Neutrophil (primary cell): ENCODE measurements at regions not wholly inside any gene's neighbourhood (a gene's known extent, or its start where the extent isn't known, plus 50 kb on each side); places are given as distances from the start of the nearest gene placed in this dataset.

Source experiments
- H3K27ac ChIP-seq: fragments of 200-600 bp; sonication (generic); 2 replicates; pipeline ENCODE4 v1.5.1; 2016; ENCODE audit warnings: mild to moderate bottlenecking, moderate library complexity
- H3K27me3 ChIP-seq: fragments of 200-600 bp; sonication (generic); 2 replicates; pipeline ENCODE4 v1.6.0; 2016; ENCODE audit warnings: mild to moderate bottlenecking
- H3K36me3 ChIP-seq: fragments of 200-600 bp; sonication (generic); 2 replicates; pipeline ENCODE4 v1.5.1; 2017
- H3K4me1 ChIP-seq, 2 experiments: fragments of 200-600 bp in 1 of 2; sonication (generic) in 1 of 2; 1 replicate in 1 of 2; 2 replicates in 1 of 2; pipeline versions ENCODE4 v1.5.1 to v1.6.1; 2013 to 2016; ENCODE audit warnings: low read depth in 1 of 2, low read length in 1 of 2, mild to moderate bottlenecking in 1 of 2, moderate library complexity in 1 of 2; ENCODE audit not compliant: control insufficient read depth in 1 of 2, insufficient read depth in 1 of 2
- H3K4me3 ChIP-seq, 2 experiments: fragments of 200-600 bp in 1 of 2; sonication (generic) in 1 of 2; 1 replicate in 1 of 2; 2 replicates in 1 of 2; pipeline ENCODE4 v1.5.1; 2013 to 2016; ENCODE audit warnings: low read depth in 1 of 2, low read length in 1 of 2, mild to moderate bottlenecking in 1 of 2, moderate library complexity in 1 of 2
- H3K9me3 ChIP-seq: fragments of 200-600 bp; sonication (generic); 2 replicates; pipeline ENCODE4 v1.5.1; 2016
- CTCF ChIP-seq: fragments of 200-600 bp; sonication (generic); IDR thresholded peaks from 2 replicates; pipeline ENCODE4 v1.5.1; 2016; ENCODE audit warnings: antibody characterized with exemption

DNA sequence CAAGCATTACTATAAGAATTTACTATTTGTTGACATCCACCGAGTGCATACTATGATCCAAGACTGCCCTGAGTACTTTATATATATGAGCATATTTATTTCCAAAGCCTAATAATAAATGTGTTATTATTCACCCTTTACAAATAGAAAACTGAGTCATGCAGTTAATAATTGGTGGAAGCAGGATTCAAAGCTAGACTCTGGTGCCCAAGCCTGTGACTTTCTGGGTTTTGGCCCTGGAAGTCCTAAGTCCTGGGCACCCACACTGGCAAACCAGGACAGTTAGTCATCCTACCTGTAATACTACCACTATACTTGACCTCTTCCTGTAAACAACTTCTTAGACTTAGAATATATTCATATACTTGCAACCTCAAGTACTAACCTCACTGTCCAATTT, 257.4 kb upstream of the IRX5 start:
- no peaks in the 10 kb centered on the region for H3K4me1 ChIP-seq
- no peak for TF ChIP-seq CTCF
- no peaks in the 10 kb centered on the region for H3K9me3 ChIP-seq
- no peaks in the 10 kb centered on the region for H3K27me3 ChIP-seq
- no peak overlapping the region for H3K4me3 ChIP-seq
- H3K27ac ChIP-seq = no peak overlapping the region
- no peaks in the 10 kb centered on the region for H3K36me3 ChIP-seq

DNA sequence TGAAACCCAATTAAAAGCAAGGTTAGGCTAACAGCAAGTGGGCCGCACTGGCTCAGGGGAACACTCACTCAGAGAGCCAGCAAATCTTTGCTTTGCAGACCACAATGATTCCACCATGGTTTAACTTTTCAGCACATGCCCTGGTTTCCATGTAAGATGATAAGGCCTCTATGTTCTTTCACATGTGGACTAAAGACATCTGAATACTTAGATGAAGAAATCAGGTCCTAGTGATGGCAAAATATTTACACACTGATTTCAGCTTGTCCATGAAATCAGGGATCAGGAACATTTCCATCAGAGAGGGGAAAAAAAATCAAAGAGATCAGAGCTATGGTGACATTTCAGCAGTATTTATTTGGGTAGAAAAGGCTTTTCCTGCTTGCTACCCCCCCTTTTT, 258.2 kb upstream of the IRX5 start:
- Histone ChIP-seq H3K9me3 (no peaks in the 10 kb centered on the region), H3K36me3 (no peaks in the 10 kb centered on the region), H3K27me3 (no peaks in the 10 kb centered on the region), H3K4me1 (no peaks in the 10 kb centered on the region), H3K4me3 (no peak overlapping the region), H3K27ac (no peak overlapping the region)
- no peak for TF ChIP-seq CTCF

DNA sequence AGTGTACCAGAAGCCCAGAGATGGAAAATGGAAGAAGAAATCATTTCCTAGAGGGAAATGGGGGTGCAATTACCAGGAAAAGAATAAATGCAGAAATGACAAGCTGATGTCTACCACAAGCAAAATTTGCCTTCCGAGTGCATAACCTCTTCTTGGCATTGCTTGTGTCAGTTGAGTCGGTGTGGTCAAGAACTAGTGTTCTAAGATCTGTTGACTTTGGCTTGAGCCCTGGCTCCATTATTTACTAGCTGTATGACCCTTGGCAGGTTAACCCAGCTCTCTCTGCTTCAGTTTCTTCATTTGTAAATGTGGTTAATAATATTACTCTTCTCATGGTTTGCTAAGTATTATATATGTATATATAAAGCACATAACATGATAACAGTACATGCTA, 273.0 kb upstream of the IRX5 start:
- no peak for TF ChIP-seq CTCF
- Histone ChIP-seq H3K9me3 (no peaks in the 10 kb centered on the region), H3K36me3 (no peaks in the 10 kb centered on the region), H3K27ac (no peak overlapping the region), H3K4me1 (peaks cover 3 to 4% of the 10 kb centered on the region in 2 experiments), H3K4me3 (no peak overlapping the region), H3K27me3 (peaks cover 35% of the 10 kb centered on the region)

DNA sequence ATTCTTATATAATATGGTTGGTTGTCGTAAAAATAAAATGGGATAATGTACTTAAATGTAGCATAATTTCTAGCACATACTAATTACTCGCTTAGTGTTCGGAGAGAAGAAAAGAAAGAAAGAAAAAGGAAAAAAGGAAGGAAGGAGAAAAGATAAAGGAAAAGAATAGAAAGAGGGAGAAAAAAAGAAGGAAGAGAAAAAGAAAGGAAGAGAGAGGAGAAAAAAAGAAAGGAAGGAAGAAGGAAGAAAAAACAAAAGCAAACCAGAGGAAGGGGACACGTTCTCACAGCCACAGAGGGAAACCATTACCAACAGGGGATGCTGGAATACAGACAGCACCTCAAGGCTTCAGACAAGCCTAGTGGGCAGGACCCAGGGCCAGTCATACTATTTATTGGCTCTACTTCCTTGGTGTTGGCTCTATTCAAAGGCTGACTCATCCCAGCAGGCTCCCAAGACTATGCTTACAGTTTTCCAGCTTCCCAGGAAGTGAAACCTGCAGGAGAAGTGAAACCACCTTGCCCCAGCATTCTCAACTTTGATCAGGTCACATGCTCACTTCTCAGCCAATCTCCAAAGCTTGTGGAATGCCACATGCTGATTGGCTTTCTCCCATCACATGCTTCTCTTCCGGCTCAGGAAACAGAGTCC, 273.5 kb upstream of the IRX5 start:
- H3K9me3 ChIP-seq = no peaks in the 10 kb centered on the region
- no peak for TF ChIP-seq CTCF
- H3K36me3 ChIP-seq = no peaks in the 10 kb centered on the region
- H3K4me3 ChIP-seq = no peak overlapping the region
- peaks cover 3 to 4% of the 10 kb centered on the region in 2 experiments for H3K4me1 ChIP-seq
- no peak overlapping the region for H3K27ac ChIP-seq
- H3K27me3 ChIP-seq = peaks cover 40% of the 10 kb centered on the region

- Histone ChIP-seq H3K27ac (no peak overlapping the region), H3K27me3 (peaks cover 56% of the 10 kb centered on the region), H3K4me3 (no peak overlapping the region), H3K4me1 (peaks cover 3 to 4% of the 10 kb centered on the region in 2 experiments), H3K9me3 (no peaks in the 10 kb centered on the region), H3K36me3 (no peaks in the 10 kb centered on the region)
- TF ChIP-seq CTCF = no peak
Measured at GRCh38 chr16:54655121-54655590, 275.5 kb upstream of the IRX5 start.
